ENCODE measurements at regions not wholly inside any gene's neighbourhood (a gene's known extent, or its start where the extent isn't known, plus 50 kb on each side); places are given as distances from the start of the nearest gene placed in this dataset.

GRCh38 chr1:98054786-98055185 is 134.0 kb upstream of the DPYD start:
- DNase-seq: no peak

- DNase-seq: no peak
Measured at GRCh38 chr1:98054367-98054701, 133.5 kb upstream of the DPYD start.

GRCh38 chr1:98053471-98054366 is 132.9 kb upstream of the DPYD start:
- DNase-seq: peak; percentile 52

- peak; percentile 81 for DNase-seq
Measured at GRCh38 chr1:98051065-98051675, 130.3 kb upstream of the DPYD start.

- DNase-seq: no peak
Measured at GRCh38 chr1:98049370-98050135, 128.7 kb upstream of the DPYD start.

- no peak for DNase-seq
Measured at GRCh38 chr1:98048751-98049325, 128.0 kb upstream of the DPYD start.

GRCh38 chr1:98048244-98048643 is 127.4 kb upstream of the DPYD start:
- peak; percentile 70 for DNase-seq

- no peak for DNase-seq
Measured at GRCh38 chr1:98047171-98047570, 126.3 kb upstream of the DPYD start.

- DNase-seq: no peak
Measured at GRCh38 chr1:98045767-98046641, 125.2 kb upstream of the DPYD start.

- no peak for DNase-seq
Measured at GRCh38 chr1:98045211-98045766, 124.5 kb upstream of the DPYD start.

GRCh38 chr1:98044766-98045165 is 123.9 kb upstream of the DPYD start:
- no peak for DNase-seq

GRCh38 chr1:98044071-98044697 is 123.3 kb upstream of the DPYD start:
- no peak for DNase-seq

- DNase-seq: no peak
Measured at GRCh38 chr1:98035602-98036002, 114.8 kb upstream of the DPYD start.

GRCh38 chr1:98034505-98034904 is 113.7 kb upstream of the DPYD start:
- DNase-seq: no peak

GRCh38 chr1:98032958-98033357 is 112.1 kb upstream of the DPYD start:
- no peak for DNase-seq

- DNase-seq: no peak
Measured at GRCh38 chr1:98030976-98031375, 110.1 kb upstream of the DPYD start.

GRCh38 chr1:98030483-98030882 is 109.6 kb upstream of the DPYD start:
- no peak for DNase-seq

GRCh38 chr1:98028800-98029199 is 108.0 kb upstream of the DPYD start:
- no peak for DNase-seq

GRCh38 chr1:98027103-98027705 is 106.4 kb upstream of the DPYD start:
- DNase-seq: no peak

- no peak for DNase-seq
Measured at GRCh38 chr1:98025858-98026257, 105.0 kb upstream of the DPYD start.

- no peak for DNase-seq
Measured at GRCh38 chr1:98021126-98021525, 100.3 kb upstream of the DPYD start.
